T-cell (primary cell): ENCODE measurements at regions not wholly inside any gene's neighbourhood (a gene's known extent, or its start where the extent isn't known, plus 50 kb on each side); places are given as distances from the start of the nearest gene placed in this dataset.

ENCODE experiments used
- ATAC-seq, 4 experiments: fragments of 200-7000 bp in 3 of 4; fragments of 150-1000 bp in 1 of 4; cut with Tn5 transposase; replicated peaks in 1 of 4; 1 replicate in 3 of 4; 2 replicates in 1 of 4; pipeline ENCODE4 v1.10.0; 2021; ENCODE audit warnings: moderate library complexity in 3 of 4, mild to moderate bottlenecking in 2 of 4, moderate number of reproducible peaks in 1 of 4
- CTCF ChIA-PET, 2 donors: fragments of 300-600 bp; sonication (Branson Sonifier 250); formaldehyde crosslinking; loops; one replicate each; lab custom pipeline; 2022; ENCODE audit warnings: antibody characterized with exemption in 2 of 2; lab: Charles Lee
- POLR2A ChIA-PET, 2 donors: fragments of 300-600 bp; sonication (Branson Sonifier 250); formaldehyde crosslinking; loops; one replicate each; lab custom pipeline; 2022; ENCODE audit warnings: antibody characterized with exemption in 2 of 2; lab: Charles Lee
- DNase-seq, 35 experiments: peaks; one replicate each; pipeline versions ENCODE4 v3.0.0 to v3.0.0-alpha.2; 2013 to 2023
- H3K27ac ChIP-seq: one replicate; pipeline ENCODE4 v1.5.1; 2013; ENCODE audit warnings: low read length
- H3K27me3 ChIP-seq, 2 experiments: replicated peaks in 1 of 2; 1 replicate in 1 of 2; 2 replicates in 1 of 2; pipeline versions ENCODE4 v1.6.1 to v1.7.0; 2013; ENCODE audit warnings: low read length in 1 of 2, mixed read lengths in 1 of 2; ENCODE audit not compliant: control insufficient read depth in 2 of 2, insufficient read depth in 2 of 2; ENCODE audit errors: extremely low read depth in 1 of 2
- H3K36me3 ChIP-seq, 2 donors: 1 replicate in 1 of 2; 2 replicates in 1 of 2; pipeline versions ENCODE4 v1.6.1 to v1.7.0; 2013; ENCODE audit warnings: low read length in 1 of 2; ENCODE audit not compliant: control insufficient read depth in 2 of 2, insufficient read depth in 1 of 2; ENCODE audit errors: extremely low read depth in 1 of 2
- H3K4me1 ChIP-seq, 2 experiments: 1 replicate in 1 of 2; 2 replicates in 1 of 2; pipeline versions ENCODE4 v1.6.1 to v1.7.0; 2013; ENCODE audit warnings: low read length in 2 of 2, mixed read lengths in 1 of 2; ENCODE audit not compliant: insufficient read depth in 2 of 2, control insufficient read depth in 1 of 2; ENCODE audit errors: extremely low read depth in 1 of 2
- H3K4me3 ChIP-seq, 2 donors: 1 replicate in 1 of 2; 2 replicates in 1 of 2; pipeline versions ENCODE4 v1.5.1 to v1.7.0; 2013; ENCODE audit warnings: mild to moderate bottlenecking in 2 of 2, low read length in 1 of 2, moderate library complexity in 1 of 2; ENCODE audit not compliant: control insufficient read depth in 1 of 2; ENCODE audit errors: extremely low read depth in 1 of 2
- H3K9me3 ChIP-seq: 2 replicates; pipeline ENCODE4 v1.7.0; 2013
- H3K27ac Mint-ChIP-seq, 2 donors: one replicate each; pipeline ENCODE4 v1.8.0; 2020 to 2021; ENCODE audit warnings: mild to moderate bottlenecking in 2 of 2, mixed read lengths in 2 of 2
- H3K27me3 Mint-ChIP-seq, 2 donors: one replicate each; pipeline ENCODE4 v1.8.0; 2021 to 2022; ENCODE audit warnings: mixed read lengths in 2 of 2
- H3K36me3 Mint-ChIP-seq: one replicate; pipeline ENCODE4 v1.8.0; 2021; ENCODE audit warnings: mixed read lengths
- H3K4me1 Mint-ChIP-seq, 3 donors: one replicate each; pipeline ENCODE4 v1.8.0; 2020 to 2022; ENCODE audit warnings: mixed read lengths in 3 of 3, mild to moderate bottlenecking in 1 of 3
- H3K4me3 Mint-ChIP-seq, 3 donors: one replicate each; pipeline ENCODE4 v1.8.0; 2020 to 2022; ENCODE audit warnings: mild to moderate bottlenecking in 3 of 3, mixed read lengths in 3 of 3, moderate library complexity in 3 of 3
- H3K9me3 Mint-ChIP-seq, 3 donors: one replicate each; pipeline ENCODE4 v1.8.0; 2020 to 2022; ENCODE audit warnings: mixed read lengths in 3 of 3
- whole genome bisulfite sequencing: methylation state at CpG from one replicate; pipeline ENCODE4 v1.1.5; 2013; ENCODE audit warnings: missing lambda C conversion rate; ENCODE audit not compliant: insufficient coverage; 5-methylcytosine and 5-hydroxymethylcytosine counted together

DNA sequence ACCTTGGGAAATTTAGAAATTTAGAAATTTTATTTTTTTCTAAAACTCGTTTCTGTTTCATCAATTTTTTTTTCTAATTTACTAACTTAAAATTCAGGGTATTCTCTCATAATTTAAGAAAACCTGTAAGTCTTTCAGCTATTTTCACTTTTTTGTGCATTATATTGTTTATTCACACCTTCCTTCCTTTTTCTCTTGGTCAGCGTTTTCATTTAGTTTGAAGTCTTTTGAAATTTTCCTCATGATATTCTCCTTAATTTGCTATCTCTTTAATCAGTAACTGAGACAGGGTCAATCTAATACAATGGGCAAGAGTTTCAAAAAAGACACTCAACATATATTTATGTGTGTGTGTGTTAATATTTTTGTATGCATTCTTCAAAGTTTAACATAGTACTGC lies 50.5 kb upstream of the MSTN start:
- no peak overlapping the region for H3K4me3 Mint-ChIP-seq
- CTCF ChIA-PET: no interaction called here
- H3K9me3 Mint-ChIP-seq: peaks cover 0 to 3% (median 0%) of the 10 kb centered on the region in 3 donors
- no peaks in the 10 kb centered on the region for H3K4me1 Mint-ChIP-seq
- H3K4me1 ChIP-seq: no peaks in the 10 kb centered on the region
- ATAC-seq: no peak
- H3K27me3 ChIP-seq: peaks cover 0 to 2% of the 10 kb centered on the region in 2 experiments
- POLR2A ChIA-PET: no interaction called here
- no peak overlapping the region for H3K4me3 ChIP-seq
- peaks cover 2 to 5% of the 10 kb centered on the region in 2 donors for H3K27me3 Mint-ChIP-seq
- H3K36me3 Mint-ChIP-seq: no peaks in the 10 kb centered on the region
- H3K27ac ChIP-seq: no peak overlapping the region
- no peaks in the 10 kb centered on the region for H3K9me3 ChIP-seq
- WGBS: no CpG with 5 or more reads among the region's 2 CpGs
- no peak for DNase-seq
- no peak overlapping the region for H3K27ac Mint-ChIP-seq
- H3K36me3 ChIP-seq: no peaks in the 10 kb centered on the region
